GM12878 (cell line): ENCODE measurements at regions not wholly inside any gene's neighbourhood (a gene's known extent, or its start where the extent isn't known, plus 50 kb on each side); places are given as distances from the start of the nearest gene placed in this dataset.

Experiments used
- ATAC-seq: fragments of 200-7000 bp; cut with Tn5 transposase; 3 replicates; pipeline ENCODE4 v1.9.1; 2020; ENCODE audit warnings: mild to moderate bottlenecking, moderate library complexity
- BruUV-seq: library from RNA; stranded (reverse); fragments of 400-500 nt; replicated peaks from 2 replicates; lab custom pipeline; 2021; lab: Mats Ljungman, UMichigan
- CTCF ChIA-PET: fragments of 300-600 bp; sonication (Branson Sonifier 250); formaldehyde crosslinking; extraction: SDS; loops from one replicate; lab custom pipeline; 2021; ENCODE audit warnings: inconsistent platforms; lab: Yijun Ruan, JAX
- POLR2A ChIA-PET: fragments of 350-600 bp; formaldehyde crosslinking; extraction: SDS; loops from one replicate; lab custom pipeline; 2021; ENCODE audit warnings: inconsistent platforms; lab: Charles Lee
- RAD21 ChIA-PET: fragments of 300-600 bp; sonication (Branson Sonifier 250); formaldehyde crosslinking; loops from one replicate; lab custom pipeline; 2023; ENCODE audit warnings: antibody characterized with exemption; ENCODE audit not compliant: unreplicated experiment; lab: Charles Lee
- SMC1A ChIA-PET: fragments of 300-600 bp; sonication (Branson Sonifier 250); formaldehyde crosslinking; loops from one replicate; lab custom pipeline; 2023; ENCODE audit not compliant: unreplicated experiment, uncharacterized antibody; lab: Charles Lee
- DNase-seq: peaks from one replicate; pipeline ENCODE4 v3.0.0-alpha.2; 2011; ENCODE audit warnings: low read depth, low spot score
- FAIRE-seq: peaks from 3 replicates; lab custom pipeline; 2011; peaks lifted over from hg19 to GRCh38; lab: Jason Lieb, UNC
- H2AFZ ChIP-seq: 2 replicates; pipeline ENCODE4 v1.6.0; 2011; ENCODE audit warnings: low read depth, low read length, control low read depth; ENCODE audit not compliant: control insufficient read depth
- H3K27ac ChIP-seq: 2 replicates; pipeline ENCODE4 v1.5.1; 2011; ENCODE audit warnings: control low read depth; ENCODE audit not compliant: control insufficient read depth, insufficient read depth
- H3K27me3 ChIP-seq, 2 experiments: replicated peaks in 1 of 2; 2 replicates each; pipeline versions ENCODE4 v1.6.0 to v1.6.1; 2011; ENCODE audit warnings: low read length in 1 of 2; ENCODE audit not compliant: control insufficient read depth in 2 of 2, insufficient read depth in 2 of 2
- H3K36me3 ChIP-seq, 2 experiments: 2 replicates each; pipeline ENCODE4 v1.5.1; 2011; ENCODE audit warnings: low read length in 1 of 2; ENCODE audit not compliant: control insufficient read depth in 2 of 2, insufficient read depth in 2 of 2
- H3K4me1 ChIP-seq: 2 replicates; pipeline ENCODE4 v1.6.1; 2011; ENCODE audit warnings: mild to moderate bottlenecking, low read length, moderate library complexity, mixed read lengths; ENCODE audit not compliant: control insufficient read depth, insufficient read depth
- H3K4me2 ChIP-seq: 2 replicates; pipeline ENCODE4 v1.6.0; 2011; ENCODE audit warnings: control low read depth; ENCODE audit not compliant: control insufficient read depth, insufficient read depth
- H3K4me3 ChIP-seq: fragments of 200-600 bp; sonication (generic); 2 replicates; pipeline ENCODE4 v1.5.1; 2016
- H3K79me2 ChIP-seq: 2 replicates; pipeline ENCODE4 v1.6.0; 2011; ENCODE audit warnings: low read length; ENCODE audit not compliant: control insufficient read depth, insufficient read depth
- H3K9ac ChIP-seq: 2 replicates; pipeline ENCODE4 v1.8.0; 2011; ENCODE audit warnings: low read length, control low read depth, mixed read lengths; ENCODE audit not compliant: control insufficient read depth, insufficient read depth
- H3K9me3 ChIP-seq: replicated peaks from 3 replicates; pipeline ENCODE4 v1.5.1; 2011; ENCODE audit warnings: mild to moderate bottlenecking, low read length; ENCODE audit not compliant: control insufficient read depth, insufficient read depth
- H4K20me1 ChIP-seq: 2 replicates; pipeline ENCODE4 v1.6.0; 2011; ENCODE audit not compliant: control insufficient read depth, insufficient read depth
- HDAC6 ChIP-seq: fragments of 200-600 bp; sonication (generic); IDR thresholded peaks from one replicate; pipeline ENCODE4 v1.8.0; 2017; ENCODE audit warnings: antibody characterized with exemption; ENCODE audit not compliant: unreplicated experiment
- MTA3 ChIP-seq: IDR thresholded peaks from 2 replicates; pipeline ENCODE4 v1.6.1; 2012; ENCODE audit warnings: low read length, inconsistent platforms, borderline replicate concordance
- MYB ChIP-seq: fragments of 150-350 bp; IDR thresholded peaks from 2 replicates; pipeline ENCODE4 v1.6.1; 2014; ENCODE audit warnings: mild to moderate bottlenecking, low read depth, low read length, borderline replicate concordance
- NFYA ChIP-seq: IDR thresholded peaks from 2 replicates; pipeline ENCODE4 v1.6.1; 2011; ENCODE audit warnings: low read depth, mild to moderate bottlenecking, low read length, improper control_type of control experiment, borderline replicate concordance
- NR2C2 ChIP-seq: IDR thresholded peaks from 2 replicates; pipeline ENCODE4 v1.6.1; 2011; ENCODE audit warnings: borderline replicate concordance, low read depth; ENCODE audit not compliant: control insufficient read depth, insufficient read length
- SIN3A ChIP-seq: IDR thresholded peaks from 2 replicates; pipeline ENCODE4 v1.6.1; 2012; ENCODE audit warnings: low read depth, low read length, improper control_type of control experiment
- SIX5 ChIP-seq: IDR thresholded peaks from 2 replicates; pipeline ENCODE4 v1.6.1; 2011; ENCODE audit warnings: mild to moderate bottlenecking, low read depth, low read length, moderate library complexity; ENCODE audit not compliant: severe bottlenecking
- SREBF2 ChIP-seq: IDR thresholded peaks from 2 replicates; pipeline ENCODE4 v1.6.1; 2012; ENCODE audit warnings: mild to moderate bottlenecking, low read length
- STAT1 ChIP-seq: fragments of 450-650 bp; conservative IDR thresholded peaks from 2 replicates; pipeline ENCODE4 v1.6.1; 2014; ENCODE audit warnings: antibody characterized with exemption, mild to moderate bottlenecking
- SUZ12 ChIP-seq: fragments of 200-600 bp; sonication (generic); IDR thresholded peaks from one replicate; pipeline ENCODE4 v1.6.1; 2018; ENCODE audit warnings: antibody characterized with exemption, mild to moderate bottlenecking; ENCODE audit not compliant: unreplicated experiment
- TAF1 ChIP-seq: IDR thresholded peaks from 2 replicates; pipeline ENCODE4 v1.6.1; 2011; ENCODE audit warnings: mild to moderate bottlenecking, low read depth, low read length, borderline replicate concordance
- ZNF207 ChIP-seq: fragments of 450-650 bp; IDR thresholded peaks from 2 replicates; pipeline ENCODE4 v1.6.1; 2014; ENCODE audit warnings: antibody characterized with exemption, mild to moderate bottlenecking, borderline replicate concordance
- ZNF274 ChIP-seq: IDR thresholded peaks from one replicate; pipeline ENCODE4 v1.8.0; 2011; ENCODE audit not compliant: insufficient read length, insufficient read depth
- WGBS: methylation state at CpG from one replicate; pipeline ENCODE4 v1.1.6; 2016; ENCODE audit warnings: low lambda C conversion rate; ENCODE audit not compliant: insufficient replicate concordance, insufficient coverage; ENCODE audit errors: missing lambda C conversion rate; 5-methylcytosine and 5-hydroxymethylcytosine counted together
- in situ Hi-C: fragments of 300-500 bp; cut with MboI; formaldehyde crosslinking; loops from 9 replicates; pipeline ENCODE4 v1.14.3; 2018; ENCODE audit warnings: mixed read lengths
- intact Hi-C: fragments of 100-400 bp; cut with micrococcal nuclease; formaldehyde crosslinking; loops from one replicate; pipeline ENCODE4 v1.14.2; 2022; ENCODE audit not compliant: unreplicated experiment
- TF ChIP-seq, protein P1 (sequence below): fragments of 450-650 bp; IDR thresholded peaks from 2 replicates; pipeline ENCODE4 v1.6.1; 2018; ENCODE audit warnings: mild to moderate bottlenecking, low read depth, moderate library complexity; ENCODE audit not compliant: partially characterized antibody
- TF ChIP-seq, protein P2 (sequence below): fragments of 450-650 bp; formaldehyde crosslinking; IDR thresholded peaks from 2 replicates; pipeline ENCODE4 v1.4.0; 2022; ENCODE audit warnings: mild to moderate bottlenecking, moderate library complexity

DNA sequence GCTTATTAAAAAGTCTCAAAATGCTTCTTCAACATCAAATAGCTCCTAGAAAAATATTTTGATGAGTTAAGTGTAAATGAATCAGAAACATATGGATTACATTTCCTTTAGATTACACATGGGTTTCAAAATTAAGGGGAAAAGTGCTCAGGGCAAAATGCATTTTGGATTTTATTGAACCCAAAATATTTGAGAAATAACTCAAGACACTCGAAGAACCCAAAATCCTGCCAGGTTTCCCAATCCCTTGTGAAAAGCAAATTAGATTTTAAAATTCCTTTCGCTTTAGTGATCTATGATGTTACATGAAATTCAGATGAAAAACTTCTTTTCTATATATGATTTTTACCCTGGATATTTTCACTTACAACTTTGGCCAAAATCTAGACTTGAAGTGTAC lies 847.4 kb upstream of the SOX9 start:
- ChIA-PET SMC1A (no interaction called here), POLR2A (no interaction called here), CTCF (no interaction called here), RAD21 (no interaction called here)
- no peak overlapping the region for H3K9ac ChIP-seq
- BruUV-seq, result no TSS peak
- no peak overlapping the region for H3K27ac ChIP-seq
- no peaks in the 10 kb centered on the region for H3K27me3 ChIP-seq
- 3% methylated on average over 2 of the region's 2 CpGs for WGBS
- H3K79me2 ChIP-seq, result no peaks in the 10 kb centered on the region
- no peak overlapping the region for H3K4me2 ChIP-seq
- in situ Hi-C loops, result no loop called here
- FAIRE-seq (no peak), DNase-seq (no peak), ATAC-seq (no peak)
- H3K4me3 ChIP-seq, result no peak overlapping the region
- no peaks in the 10 kb centered on the region for H3K4me1 ChIP-seq
- no peaks in the 10 kb centered on the region for H4K20me1 ChIP-seq
- TF ChIP-seq SIX5 (no peak), NFYA (no peak), ZNF274 (no peak), MTA3 (no peak), HDAC6 (no peak)
- TF ChIP-seq, protein P1, sequence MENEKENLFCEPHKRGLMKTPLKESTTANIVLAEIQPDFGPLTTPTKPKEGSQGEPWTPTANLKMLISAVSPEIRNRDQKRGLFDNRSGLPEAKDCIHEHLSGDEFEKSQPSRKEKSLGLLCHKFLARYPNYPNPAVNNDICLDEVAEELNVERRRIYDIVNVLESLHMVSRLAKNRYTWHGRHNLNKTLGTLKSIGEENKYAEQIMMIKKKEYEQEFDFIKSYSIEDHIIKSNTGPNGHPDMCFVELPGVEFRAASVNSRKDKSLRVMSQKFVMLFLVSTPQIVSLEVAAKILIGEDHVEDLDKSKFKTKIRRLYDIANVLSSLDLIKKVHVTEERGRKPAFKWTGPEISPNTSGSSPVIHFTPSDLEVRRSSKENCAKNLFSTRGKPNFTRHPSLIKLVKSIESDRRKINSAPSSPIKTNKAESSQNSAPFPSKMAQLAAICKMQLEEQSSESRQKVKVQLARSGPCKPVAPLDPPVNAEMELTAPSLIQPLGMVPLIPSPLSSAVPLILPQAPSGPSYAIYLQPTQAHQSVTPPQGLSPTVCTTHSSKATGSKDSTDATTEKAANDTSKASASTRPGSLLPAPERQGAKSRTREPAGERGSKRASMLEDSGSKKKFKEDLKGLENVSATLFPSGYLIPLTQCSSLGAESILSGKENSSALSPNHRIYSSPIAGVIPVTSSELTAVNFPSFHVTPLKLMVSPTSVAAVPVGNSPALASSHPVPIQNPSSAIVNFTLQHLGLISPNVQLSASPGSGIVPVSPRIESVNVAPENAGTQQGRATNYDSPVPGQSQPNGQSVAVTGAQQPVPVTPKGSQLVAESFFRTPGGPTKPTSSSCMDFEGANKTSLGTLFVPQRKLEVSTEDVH, result no peak
- intact Hi-C loops, result no loop called here
- H3K9me3 ChIP-seq, result no peaks in the 10 kb centered on the region
- no peak overlapping the region for H2AFZ ChIP-seq
- H3K36me3 ChIP-seq, result no peaks in the 10 kb centered on the region

DNA sequence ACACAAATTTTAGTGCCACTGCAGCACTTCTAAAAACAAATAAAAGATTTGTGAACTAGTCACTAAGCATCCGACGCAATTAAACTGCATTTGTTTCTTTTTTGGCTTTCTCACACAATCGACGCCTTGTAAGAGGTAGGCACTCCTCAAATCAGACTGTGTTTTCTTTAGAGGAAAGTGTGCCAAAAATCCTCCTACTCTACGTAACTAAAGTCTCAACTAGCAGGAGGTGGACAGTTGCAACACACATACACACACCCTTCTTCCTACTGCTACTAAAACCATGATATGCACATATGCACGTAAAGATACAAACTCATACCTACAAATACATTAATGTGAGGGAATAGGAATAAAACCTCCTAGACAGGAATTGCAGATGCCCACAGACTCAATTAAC lies 844.7 kb upstream of the SOX9 start:
- DNase-seq, result no peak
- Histone ChIP-seq H4K20me1 (no peaks in the 10 kb centered on the region), H3K27ac (no peak overlapping the region), H3K4me1 (no peaks in the 10 kb centered on the region), H2AFZ (no peak overlapping the region), H3K4me3 (no peak overlapping the region), H3K27me3 (no peaks in the 10 kb centered on the region), H3K4me2 (no peak overlapping the region), H3K9me3 (no peaks in the 10 kb centered on the region), H3K36me3 (no peaks in the 10 kb centered on the region), H3K79me2 (no peaks in the 10 kb centered on the region), H3K9ac (no peak overlapping the region)
- in situ Hi-C loops, result no loop called here
- ATAC-seq, result no peak
- no TSS peak for BruUV-seq
- ChIA-PET SMC1A (no interaction called here), CTCF (no interaction called here), RAD21 (no interaction called here), POLR2A (no interaction called here)
- intact Hi-C loops, result no loop called here
- 83% methylated on average over 6 of the region's 6 CpGs for WGBS
- no peak for FAIRE-seq
- no peak for TF ChIP-seq SREBF2
- no peak for TF ChIP-seq ZNF207
- TF ChIP-seq, protein P2, sequence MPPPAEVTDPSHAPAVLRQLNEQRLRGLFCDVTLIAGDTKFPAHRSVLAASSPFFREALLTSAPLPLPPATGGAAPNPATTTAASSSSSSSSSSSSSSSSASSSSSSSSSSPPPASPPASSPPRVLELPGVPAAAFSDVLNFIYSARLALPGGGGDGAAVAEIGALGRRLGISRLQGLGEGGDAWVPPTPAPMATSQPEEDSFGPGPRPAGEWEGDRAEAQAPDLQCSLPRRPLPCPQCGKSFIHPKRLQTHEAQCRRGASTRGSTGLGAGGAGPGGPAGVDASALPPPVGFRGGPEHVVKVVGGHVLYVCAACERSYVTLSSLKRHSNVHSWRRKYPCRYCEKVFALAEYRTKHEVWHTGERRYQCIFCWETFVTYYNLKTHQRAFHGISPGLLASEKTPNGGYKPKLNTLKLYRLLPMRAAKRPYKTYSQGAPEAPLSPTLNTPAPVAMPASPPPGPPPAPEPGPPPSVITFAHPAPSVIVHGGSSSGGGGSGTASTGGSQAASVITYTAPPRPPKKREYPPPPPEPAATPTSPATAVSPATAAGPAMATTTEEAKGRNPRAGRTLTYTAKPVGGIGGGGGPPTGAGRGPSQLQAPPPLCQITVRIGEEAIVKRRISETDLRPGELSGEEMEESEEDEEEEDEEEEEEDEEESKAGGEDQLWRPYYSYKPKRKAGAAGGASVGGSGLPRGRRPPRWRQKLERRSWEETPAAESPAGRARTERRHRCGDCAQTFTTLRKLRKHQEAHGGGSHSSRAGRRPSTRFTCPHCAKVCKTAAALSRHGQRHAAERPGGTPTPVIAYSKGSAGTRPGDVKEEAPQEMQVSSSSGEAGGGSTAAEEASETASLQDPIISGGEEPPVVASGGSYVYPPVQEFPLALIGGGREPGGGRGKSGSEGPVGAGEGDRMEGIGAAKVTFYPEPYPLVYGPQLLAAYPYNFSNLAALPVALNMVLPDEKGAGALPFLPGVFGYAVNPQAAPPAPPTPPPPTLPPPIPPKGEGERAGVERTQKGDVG (CRISPR knock-in tag), result no peak
- no peak for TF ChIP-seq NR2C2
- no peak for TF ChIP-seq MYB
- TF ChIP-seq SUZ12, result no peak
- no peak for TF ChIP-seq STAT1
- TF ChIP-seq TAF1, result no peak
- TF ChIP-seq SIN3A, result no peak
